Naive thymus-derived CD8-positive, alpha-beta T cell (primary cell): ENCODE measurements at regions not wholly inside any gene's neighbourhood (a gene's known extent, or its start where the extent isn't known, plus 50 kb on each side); places are given as distances from the start of the nearest gene placed in this dataset.

Experiments
- ATAC-seq, 2 donors: fragments of 150-1000 bp; cut with Tn5 transposase in 1 of 2; sonication (Bioruptor Pico), chemical (Tn5 transposase) in 1 of 2; 1 replicate in 1 of 2; 2 replicates in 1 of 2; pipeline ENCODE4 v1.10.0; 2021; ENCODE audit warnings: mild to moderate bottlenecking in 2 of 2, moderate library complexity in 2 of 2
- POLR2A ChIA-PET: fragments of 350-600 bp; sonication (Branson Sonifier 250); formaldehyde crosslinking; loops from one replicate; lab custom pipeline; 2021; ENCODE audit warnings: antibody characterized with exemption; lab: Charles Lee
- DNase-seq, 10 donors: peaks; one replicate each; pipeline versions ENCODE4 v3.0.0 to v3.0.0-alpha.2; 2020 to 2022
- H3K27ac Mint-ChIP-seq, 10 donors: one replicate each; pipeline ENCODE4 v1.8.0; 2020 to 2022; ENCODE audit warnings: mild to moderate bottlenecking in 10 of 10, mixed read lengths in 10 of 10, moderate library complexity in 4 of 10, inconsistent platforms in 1 of 10
- H3K27me3 Mint-ChIP-seq, 5 donors: one replicate each; pipeline ENCODE4 v1.8.0; 2021 to 2022; ENCODE audit warnings: mixed read lengths in 5 of 5
- H3K36me3 Mint-ChIP-seq, 3 donors: one replicate each; pipeline ENCODE4 v1.8.0; 2020 to 2022; ENCODE audit warnings: mixed read lengths in 3 of 3, mild to moderate bottlenecking in 2 of 3, inconsistent platforms in 1 of 3
- H3K4me1 Mint-ChIP-seq, 4 donors: one replicate each; pipeline ENCODE4 v1.8.0; 2021 to 2022; ENCODE audit warnings: mixed read lengths in 4 of 4
- H3K4me3 Mint-ChIP-seq, 10 donors: one replicate each; pipeline ENCODE4 v1.8.0; 2020 to 2022; ENCODE audit warnings: mild to moderate bottlenecking in 10 of 10, mixed read lengths in 10 of 10, moderate library complexity in 6 of 10, inconsistent platforms in 1 of 10
- H3K9me3 Mint-ChIP-seq, 9 donors: one replicate each; pipeline ENCODE4 v1.8.0; 2020 to 2022; ENCODE audit warnings: mixed read lengths in 9 of 9, mild to moderate bottlenecking in 3 of 9, inconsistent platforms in 1 of 9, moderate library complexity in 1 of 9

GRCh38 chr1:36645867-36646266 lies 163.2 kb upstream of the CSF3R start:
- peaks cover 12 to 44% (median 22%) of the 10 kb centered on the region in 5 donors for H3K27me3 Mint-ChIP-seq
- no peaks in the 10 kb centered on the region for H3K36me3 Mint-ChIP-seq
- POLR2A ChIA-PET, result no interaction called here
- no peak overlapping the region for H3K4me3 Mint-ChIP-seq
- H3K9me3 Mint-ChIP-seq, result no peaks in the 10 kb centered on the region
- H3K27ac Mint-ChIP-seq, result no peak overlapping the region
- ATAC-seq (no peak), DNase-seq (no peak)
- H3K4me1 Mint-ChIP-seq, result peaks cover 0 to 6% (median 2%) of the 10 kb centered on the region in 4 donors

- H3K27me3 Mint-ChIP-seq, result peaks cover 11 to 41% (median 13%) of the 10 kb centered on the region in 5 donors
- ATAC-seq (no peak), DNase-seq (no peak)
- POLR2A ChIA-PET, result no interaction called here
- no peak overlapping the region for H3K27ac Mint-ChIP-seq
- H3K4me1 Mint-ChIP-seq, result no peaks in the 10 kb centered on the region
- H3K9me3 Mint-ChIP-seq, result no peaks in the 10 kb centered on the region
- no peaks in the 10 kb centered on the region for H3K36me3 Mint-ChIP-seq
- no peak overlapping the region for H3K4me3 Mint-ChIP-seq
Measured at GRCh38 chr1:36644556-36644955, 161.8 kb upstream of the CSF3R start.

- Mint-ChIP-seq H3K9me3 (no peaks in the 10 kb centered on the region), H3K27ac (no peak overlapping the region), H3K36me3 (no peaks in the 10 kb centered on the region), H3K27me3 (peaks cover 11 to 48% (median 19%) of the 10 kb centered on the region in 5 donors), H3K4me3 (no peak overlapping the region), H3K4me1 (no peaks in the 10 kb centered on the region)
- POLR2A ChIA-PET, result no interaction called here
- DNase-seq (no peak), ATAC-seq (no peak)
Measured at GRCh38 chr1:36643371-36644270, 160.9 kb upstream of the CSF3R start.

GRCh38 chr1:36642802-36643201 lies 160.1 kb upstream of the CSF3R start:
- Mint-ChIP-seq H3K36me3 (no peaks in the 10 kb centered on the region), H3K27me3 (peaks cover 11 to 50% (median 17%) of the 10 kb centered on the region in 5 donors), H3K4me1 (no peaks in the 10 kb centered on the region), H3K27ac (no peak overlapping the region), H3K4me3 (no peak overlapping the region), H3K9me3 (no peaks in the 10 kb centered on the region)
- ATAC-seq (no peak), DNase-seq (no peak)
- POLR2A ChIA-PET, result no interaction called here

- no peaks in the 10 kb centered on the region for H3K36me3 Mint-ChIP-seq
- peaks cover 11 to 41% (median 17%) of the 10 kb centered on the region in 5 donors for H3K27me3 Mint-ChIP-seq
- DNase-seq, result no peak
- ATAC-seq, result no peak
- H3K4me1 Mint-ChIP-seq, result no peaks in the 10 kb centered on the region
- H3K4me3 Mint-ChIP-seq, result no peak overlapping the region
- H3K9me3 Mint-ChIP-seq, result no peaks in the 10 kb centered on the region
- no peak overlapping the region for H3K27ac Mint-ChIP-seq
- POLR2A ChIA-PET, result no interaction called here
Measured at GRCh38 chr1:36641776-36642175, 159.1 kb upstream of the CSF3R start.

GRCh38 chr1:36639461-36639860 lies 156.7 kb upstream of the CSF3R start:
- ATAC-seq (no peak), DNase-seq (no peak)
- H3K9me3 Mint-ChIP-seq, result no peaks in the 10 kb centered on the region
- POLR2A ChIA-PET, result interaction anchor here (0.6 kb wide), 1 partner anchor 68 kb away, joined by 3 read pairs; no protein-coding TSS in a partner anchor
- H3K36me3 Mint-ChIP-seq, result no peaks in the 10 kb centered on the region
- no peak overlapping the region for H3K4me3 Mint-ChIP-seq
- H3K27me3 Mint-ChIP-seq, result peaks cover 8 to 29% (median 17%) of the 10 kb centered on the region in 5 donors
- H3K4me1 Mint-ChIP-seq, result no peaks in the 10 kb centered on the region
- no peak overlapping the region for H3K27ac Mint-ChIP-seq

GRCh38 chr1:36638268-36638667 lies 155.6 kb upstream of the CSF3R start:
- ATAC-seq (no peak), DNase-seq (no peak)
- POLR2A ChIA-PET, result no interaction called here
- Mint-ChIP-seq H3K36me3 (no peaks in the 10 kb centered on the region), H3K4me3 (no peak overlapping the region), H3K27ac (no peak overlapping the region), H3K4me1 (no peaks in the 10 kb centered on the region), H3K27me3 (peaks cover 6 to 29% (median 17%) of the 10 kb centered on the region in 5 donors), H3K9me3 (no peaks in the 10 kb centered on the region)

- H3K27ac Mint-ChIP-seq, result no peak overlapping the region
- peaks cover 6 to 29% (median 17%) of the 10 kb centered on the region in 5 donors for H3K27me3 Mint-ChIP-seq
- no peak for DNase-seq
- no peak overlapping the region for H3K4me3 Mint-ChIP-seq
- no peaks in the 10 kb centered on the region for H3K36me3 Mint-ChIP-seq
- no peak for ATAC-seq
- POLR2A ChIA-PET, result no interaction called here
- no peaks in the 10 kb centered on the region for H3K4me1 Mint-ChIP-seq
- H3K9me3 Mint-ChIP-seq, result no peaks in the 10 kb centered on the region
Measured at GRCh38 chr1:36636206-36636605, 153.5 kb upstream of the CSF3R start.

GRCh38 chr1:36635284-36635683 lies 152.6 kb upstream of the CSF3R start:
- no peak overlapping the region for H3K27ac Mint-ChIP-seq
- no peaks in the 10 kb centered on the region for H3K36me3 Mint-ChIP-seq
- ATAC-seq (no peak), DNase-seq (no peak)
- POLR2A ChIA-PET, result no interaction called here
- H3K4me3 Mint-ChIP-seq, result no peak overlapping the region
- H3K4me1 Mint-ChIP-seq, result no peaks in the 10 kb centered on the region
- H3K27me3 Mint-ChIP-seq, result peaks cover 4 to 26% (median 15%) of the 10 kb centered on the region in 5 donors
- no peaks in the 10 kb centered on the region for H3K9me3 Mint-ChIP-seq

- Mint-ChIP-seq H3K9me3 (no peaks in the 10 kb centered on the region), H3K36me3 (no peaks in the 10 kb centered on the region), H3K4me3 (no peak overlapping the region), H3K4me1 (no peaks in the 10 kb centered on the region), H3K27me3 (peaks cover 2 to 30% (median 16%) of the 10 kb centered on the region in 5 donors), H3K27ac (no peak overlapping the region)
- ATAC-seq (no peak), DNase-seq (no peak)
- POLR2A ChIA-PET, result no interaction called here
Measured at GRCh38 chr1:36628804-36629203, 146.1 kb upstream of the CSF3R start.

GRCh38 chr1:36626435-36626834 lies 143.7 kb upstream of the CSF3R start:
- no peaks in the 10 kb centered on the region for H3K36me3 Mint-ChIP-seq
- DNase-seq, result no peak
- peaks cover 2 to 11% (median 7%) of the 10 kb centered on the region in 4 donors for H3K4me1 Mint-ChIP-seq
- H3K27me3 Mint-ChIP-seq, result peaks cover 7 to 30% (median 21%) of the 10 kb centered on the region in 5 donors
- no peak for ATAC-seq
- no peaks in the 10 kb centered on the region for H3K9me3 Mint-ChIP-seq
- H3K4me3 Mint-ChIP-seq, result no peak overlapping the region
- no peak overlapping the region for H3K27ac Mint-ChIP-seq
- POLR2A ChIA-PET, result no interaction called here

GRCh38 chr1:36625935-36626310 lies 143.2 kb upstream of the CSF3R start:
- H3K4me1 Mint-ChIP-seq, result peaks cover 2 to 11% (median 7%) of the 10 kb centered on the region in 4 donors
- peaks cover 7 to 30% (median 21%) of the 10 kb centered on the region in 5 donors for H3K27me3 Mint-ChIP-seq
- no peak for ATAC-seq
- no peak overlapping the region for H3K4me3 Mint-ChIP-seq
- no peaks in the 10 kb centered on the region for H3K36me3 Mint-ChIP-seq
- H3K27ac Mint-ChIP-seq, result no peak overlapping the region
- no peak for DNase-seq
- POLR2A ChIA-PET, result no interaction called here
- H3K9me3 Mint-ChIP-seq, result no peaks in the 10 kb centered on the region

GRCh38 chr1:36625253-36625934 lies 142.7 kb upstream of the CSF3R start:
- DNase-seq, result no peak
- POLR2A ChIA-PET, result no interaction called here
- Mint-ChIP-seq H3K27me3 (peaks cover 7 to 30% (median 21%) of the 10 kb centered on the region in 5 donors), H3K4me1 (peaks cover 2 to 11% (median 7%) of the 10 kb centered on the region in 4 donors), H3K9me3 (no peaks in the 10 kb centered on the region), H3K27ac (no peak overlapping the region), H3K36me3 (no peaks in the 10 kb centered on the region), H3K4me3 (no peak overlapping the region)
- no peak for ATAC-seq
